WTC11 (cell line): ENCODE measurements at regions not wholly inside any gene's neighbourhood (a gene's known extent, or its start where the extent isn't known, plus 50 kb on each side); places are given as distances from the start of the nearest gene placed in this dataset.

Source experiments
- ATAC-seq: fragments of 200-7000 bp; cut with Tn5 transposase; 2 replicates; pipeline ENCODE4 v1.10.0; 2021; ENCODE audit warnings: mild to moderate bottlenecking, moderate library complexity
- CTCF ChIA-PET: fragments of 300-600 bp; sonication (Branson Sonifier 250); formaldehyde crosslinking; loops from one replicate; lab custom pipeline; 2021; ENCODE audit warnings: antibody characterized with exemption; lab: Charles Lee
- POLR2A ChIA-PET: fragments of 350-600 bp; sonication (Branson Sonifier 250); formaldehyde crosslinking; loops from one replicate; lab custom pipeline; 2021; ENCODE audit warnings: antibody characterized with exemption; lab: Charles Lee
- DNase-seq: peaks from one replicate; pipeline ENCODE4 v3.0.0; 2021; ENCODE audit warnings: low spot score
- H3K27ac Mint-ChIP-seq: 2 replicates; pipeline ENCODE4 v1.8.0; 2021; ENCODE audit warnings: mixed read lengths
- H3K27me3 Mint-ChIP-seq: 2 replicates; pipeline ENCODE4 v1.8.0; 2021; ENCODE audit warnings: low read depth, mild to moderate bottlenecking, moderate library complexity, mixed read lengths
- H3K36me3 Mint-ChIP-seq: 2 replicates; pipeline ENCODE4 v1.8.0; 2021; ENCODE audit warnings: mixed read lengths
- H3K4me1 Mint-ChIP-seq: 2 replicates; pipeline ENCODE4 v1.8.0; 2022; ENCODE audit warnings: mixed read lengths
- H3K4me3 Mint-ChIP-seq: 2 replicates; pipeline ENCODE4 v1.8.0; 2021; ENCODE audit warnings: mild to moderate bottlenecking, moderate library complexity, mixed read lengths
- H3K9me3 Mint-ChIP-seq: 2 replicates; pipeline ENCODE4 v1.8.0; 2021; ENCODE audit warnings: mixed read lengths
- ATF6 ChIP-seq: sonication (generic); formaldehyde crosslinking; IDR thresholded peaks from 2 replicates; pipeline ENCODE4 v1.8.1; 2023; ENCODE audit warnings: mild to moderate bottlenecking, missing genetic modification reagents
- CBFB ChIP-seq: sonication (generic); formaldehyde crosslinking; IDR thresholded peaks from 2 replicates; pipeline ENCODE4 v1.8.1; 2022; ENCODE audit warnings: mild to moderate bottlenecking, low read depth, missing genetic modification reagents
- E2F4 ChIP-seq: sonication (generic); formaldehyde crosslinking; IDR thresholded peaks from 2 replicates; pipeline ENCODE4 v1.8.1; 2022; ENCODE audit warnings: low read depth, mild to moderate bottlenecking, moderate library complexity, missing genetic modification reagents, borderline replicate concordance
- ELF4 ChIP-seq: sonication (generic); formaldehyde crosslinking; IDR thresholded peaks from 2 replicates; pipeline ENCODE4 v1.8.1; 2022; ENCODE audit warnings: low read depth, mild to moderate bottlenecking, moderate library complexity, missing genetic modification reagents
- ERG ChIP-seq: fragments of 250-450 bp; sonication (Bioruptor Pico); IDR thresholded peaks from 2 replicates; pipeline ENCODE4 v1.8.0; 2021; ENCODE audit warnings: mild to moderate bottlenecking
- ETV6 ChIP-seq: sonication (generic); formaldehyde crosslinking; IDR thresholded peaks from 2 replicates; pipeline ENCODE4 v1.8.1; 2022; ENCODE audit warnings: mild to moderate bottlenecking, missing genetic modification reagents
- FOXK1 ChIP-seq: sonication (generic); formaldehyde crosslinking; IDR thresholded peaks from 2 replicates; pipeline ENCODE4 v1.8.0; 2022; ENCODE audit warnings: mild to moderate bottlenecking, moderate library complexity, missing genetic modification reagents
- GTF2I ChIP-seq: fragments of 250-450 bp; sonication (Bioruptor Pico); conservative IDR thresholded peaks from 2 replicates; pipeline ENCODE4 v1.4.0; 2021; ENCODE audit warnings: mild to moderate bottlenecking
- SMAD3 ChIP-seq: sonication (generic); formaldehyde crosslinking; IDR thresholded peaks from 2 replicates; pipeline ENCODE4 v1.8.0; 2022; ENCODE audit warnings: missing genetic modification reagents, mild to moderate bottlenecking, borderline replicate concordance
- SOX15 ChIP-seq: fragments of 250-450 bp; sonication (Bioruptor Pico); IDR thresholded peaks from 2 replicates; pipeline ENCODE4 v1.9.0; 2021; ENCODE audit warnings: mild to moderate bottlenecking
- SP1 ChIP-seq: sonication (generic); formaldehyde crosslinking; conservative IDR thresholded peaks from 2 replicates; pipeline ENCODE4 v1.8.1; 2022; ENCODE audit warnings: missing genetic modification reagents
- TCF7 ChIP-seq: sonication (generic); formaldehyde crosslinking; IDR thresholded peaks from 2 replicates; pipeline ENCODE4 v1.8.0; 2022; ENCODE audit warnings: mild to moderate bottlenecking, low read depth, missing genetic modification reagents, moderate library complexity
- TEAD4 ChIP-seq: sonication (generic); formaldehyde crosslinking; IDR thresholded peaks from 2 replicates; pipeline ENCODE4 v1.8.0; 2022; ENCODE audit warnings: mild to moderate bottlenecking, missing genetic modification reagents
- TP53 ChIP-seq: sonication (generic); formaldehyde crosslinking; IDR thresholded peaks from 2 replicates; pipeline ENCODE4 v1.8.1; 2023; ENCODE audit warnings: mild to moderate bottlenecking, missing genetic modification reagents
- USF1 ChIP-seq: sonication (generic); formaldehyde crosslinking; IDR thresholded peaks from 2 replicates; pipeline ENCODE4 v1.8.0; 2022; ENCODE audit warnings: mild to moderate bottlenecking, missing genetic modification reagents
- ZBTB43 ChIP-seq: sonication (generic); formaldehyde crosslinking; IDR thresholded peaks from 2 replicates; pipeline ENCODE4 v1.8.1; 2023; ENCODE audit warnings: mild to moderate bottlenecking, missing genetic modification reagents
- ZNF423 ChIP-seq: fragments of 250-450 bp; sonication (Bioruptor Pico); IDR thresholded peaks from 2 replicates; pipeline ENCODE4 v2.1.2; 2022; ENCODE audit warnings: mild to moderate bottlenecking, moderate library complexity
- ZSCAN18 ChIP-seq: fragments of 250-450 bp; sonication (Bioruptor Pico); IDR thresholded peaks from 2 replicates; pipeline ENCODE4 v2.1.2; 2022; ENCODE audit warnings: mild to moderate bottlenecking, moderate library complexity

- TF ChIP-seq CBFB (CRISPR knock-in tag): no peak
- TF ChIP-seq, all 79 proteins: peak for 0
- ChIA-PET POLR2A (interaction anchor here (0.6 kb wide), 1 partner anchor 129 kb away, joined by 4 read pairs; no protein-coding TSS in a partner anchor), CTCF (no interaction called here)
- no peaks in the 10 kb centered on the region for H3K27me3 Mint-ChIP-seq
- H3K4me1 Mint-ChIP-seq: peaks cover 7% of the 10 kb centered on the region; the same call in 1 of the 2 replicates
- peaks cover 5% of the 10 kb centered on the region; the same call in 1 of the 2 replicates for H3K36me3 Mint-ChIP-seq
- DNase-seq (no peak), ATAC-seq (no peak)
- H3K27ac Mint-ChIP-seq: no peak overlapping the region
- peaks cover 25% of the 10 kb centered on the region for H3K9me3 Mint-ChIP-seq
- no peak overlapping the region for H3K4me3 Mint-ChIP-seq
Observed at GRCh38 chr6:169155481-169155880, 98.2 kb downstream of the THBS2 start.

GRCh38 chr6:169153401-169153800 is 100.2 kb downstream of the THBS2 start:
- CTCF ChIA-PET: no interaction called here
- POLR2A ChIA-PET: no interaction called here
- Mint-ChIP-seq H3K36me3 (peaks cover 19% of the 10 kb centered on the region), H3K4me1 (peaks cover 7% of the 10 kb centered on the region; the same call in 1 of the 2 replicates), H3K27me3 (no peaks in the 10 kb centered on the region), H3K4me3 (no peak overlapping the region), H3K9me3 (peaks cover 46% of the 10 kb centered on the region), H3K27ac (no peak overlapping the region)
- ATAC-seq: no peak
- TF ChIP-seq ZBTB43 (CRISPR knock-in tag): no peak
- no peak for TF ChIP-seq TCF7 (CRISPR knock-in tag)
- no peak for TF ChIP-seq ZNF423
- no peak for TF ChIP-seq TP53 (CRISPR knock-in tag)
- DNase-seq: no peak

GRCh38 chr6:169146521-169146920 is 107.1 kb downstream of the THBS2 start:
- Mint-ChIP-seq H3K4me3 (no peak overlapping the region), H3K9me3 (peaks cover 61% of the 10 kb centered on the region), H3K36me3 (peaks cover 24% of the 10 kb centered on the region), H3K4me1 (no peaks in the 10 kb centered on the region), H3K27ac (no peak overlapping the region), H3K27me3 (no peaks in the 10 kb centered on the region)
- ATAC-seq (no peak), DNase-seq (no peak)
- no peak for TF ChIP-seq GTF2I (CRISPR knock-in tag)
- CTCF ChIA-PET: no interaction called here
- POLR2A ChIA-PET: no interaction called here

- no peak overlapping the region for H3K4me3 Mint-ChIP-seq
- H3K4me1 Mint-ChIP-seq: no peaks in the 10 kb centered on the region
- no peak overlapping the region for H3K27ac Mint-ChIP-seq
- H3K36me3 Mint-ChIP-seq: peaks cover 24% of the 10 kb centered on the region
- peaks cover 56% of the 10 kb centered on the region for H3K9me3 Mint-ChIP-seq
- no peak for TF ChIP-seq ETV6 (CRISPR knock-in tag)
- TF ChIP-seq SOX15: no peak
- TF ChIP-seq E2F4 (CRISPR knock-in tag): no peak
- TF ChIP-seq ZSCAN18 (CRISPR knock-in tag): no peak
- no peak for TF ChIP-seq ERG (CRISPR knock-in tag)
- no peak for TF ChIP-seq ELF4 (CRISPR knock-in tag)
- no peak for TF ChIP-seq FOXK1
- TF ChIP-seq SP1 (CRISPR knock-in tag): no peak
- TF ChIP-seq ATF6 (CRISPR knock-in tag): no peak
- no peak for TF ChIP-seq TEAD4
- no peak for TF ChIP-seq SMAD3
- TF ChIP-seq USF1 (CRISPR knock-in tag): no peak
- POLR2A ChIA-PET: no interaction called here
- no peaks in the 10 kb centered on the region for H3K27me3 Mint-ChIP-seq
- CTCF ChIA-PET: no interaction called here
- ATAC-seq (no peak), DNase-seq (no peak)
Observed at GRCh38 chr6:169145991-169146501, 107.6 kb downstream of the THBS2 start.
